NCI-H2081 treated with DMSO at 0.1 percent for 48 hours (cell line): ENCODE measurements at regions not wholly inside any gene's neighbourhood (a gene's known extent, or its start where the extent isn't known, plus 50 kb on each side); places are given as distances from the start of the nearest gene placed in this dataset.

Experiments
- DNase-seq: peaks from one replicate; lab custom pipeline; 2025; lab: John Stamatoyannopoulos, UW

- no peak for DNase-seq
These were observed 244.0 kb downstream of the SNAPC1 start for GRCh38 chr14:62006116-62006731.

DNA sequence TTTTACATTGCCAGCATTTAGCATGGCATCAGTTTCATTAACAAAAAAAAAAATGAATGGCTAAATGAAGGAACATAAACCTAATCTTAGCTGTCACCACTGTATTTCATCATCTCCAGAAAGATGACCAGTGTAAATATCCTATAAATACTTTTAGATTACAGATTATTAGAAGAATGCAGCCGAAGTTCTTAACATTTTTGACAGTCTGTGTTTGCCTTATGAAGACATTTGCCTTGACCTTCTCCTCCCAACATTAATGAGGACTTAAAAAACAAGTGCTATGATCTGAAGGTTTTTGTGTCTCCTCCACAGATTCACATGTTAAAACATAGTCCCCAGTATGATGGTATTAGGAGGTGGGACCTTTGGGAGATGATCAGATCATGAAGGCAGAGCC, 253.0 kb downstream of the SNAPC1 start:
- DNase-seq, result no peak

DNA sequence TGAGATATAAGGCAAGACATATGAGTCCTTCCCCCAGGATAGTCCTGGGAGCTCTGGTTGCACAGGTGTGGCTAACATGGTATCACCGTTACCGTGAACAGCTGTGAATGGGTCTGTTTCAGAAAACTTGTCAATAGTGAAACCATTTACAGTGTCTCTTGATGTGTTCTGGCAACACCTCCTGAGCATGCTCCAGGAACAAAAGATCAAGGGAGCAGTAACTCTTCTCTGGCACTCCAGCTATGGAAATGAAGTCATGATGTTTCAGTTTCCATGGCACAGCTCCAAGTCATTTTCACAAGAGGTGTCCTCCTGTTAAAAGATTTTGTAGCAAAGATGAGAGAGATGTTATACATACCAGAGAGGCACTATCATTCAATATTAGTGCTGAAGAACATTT, 253.7 kb downstream of the SNAPC1 start:
- DNase-seq, result no peak

GRCh38 chr14:62017651-62018230, 255.5 kb downstream of the SNAPC1 start:
- DNase-seq, result no peak

- DNase-seq, result no peak
These were observed 256.4 kb downstream of the SNAPC1 start for GRCh38 chr14:62018606-62019005.

- DNase-seq, result no peak
These were observed 265.7 kb downstream of the SNAPC1 start for GRCh38 chr14:62027958-62028357.

DNA sequence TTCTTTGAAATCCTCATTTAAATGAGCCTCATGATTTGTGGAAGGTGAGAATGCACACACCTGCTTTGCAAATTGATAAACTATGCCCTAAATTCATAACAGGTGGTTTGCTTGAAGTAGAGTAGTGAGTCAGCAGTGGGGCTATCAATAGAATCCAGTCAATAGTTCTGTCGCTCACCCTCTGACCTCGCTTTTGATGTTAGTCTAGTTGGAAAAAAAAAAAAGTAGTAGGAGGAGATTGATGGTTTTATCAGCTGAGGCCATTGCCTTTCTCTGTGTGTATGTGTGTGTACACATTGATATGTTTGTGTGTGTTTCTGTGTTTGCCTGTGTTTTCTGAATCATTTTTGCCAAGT, 267.3 kb downstream of the SNAPC1 start:
- no peak for DNase-seq

- no peak for DNase-seq
These were observed 268.2 kb downstream of the SNAPC1 start for GRCh38 chr14:62030387-62030786.

DNA sequence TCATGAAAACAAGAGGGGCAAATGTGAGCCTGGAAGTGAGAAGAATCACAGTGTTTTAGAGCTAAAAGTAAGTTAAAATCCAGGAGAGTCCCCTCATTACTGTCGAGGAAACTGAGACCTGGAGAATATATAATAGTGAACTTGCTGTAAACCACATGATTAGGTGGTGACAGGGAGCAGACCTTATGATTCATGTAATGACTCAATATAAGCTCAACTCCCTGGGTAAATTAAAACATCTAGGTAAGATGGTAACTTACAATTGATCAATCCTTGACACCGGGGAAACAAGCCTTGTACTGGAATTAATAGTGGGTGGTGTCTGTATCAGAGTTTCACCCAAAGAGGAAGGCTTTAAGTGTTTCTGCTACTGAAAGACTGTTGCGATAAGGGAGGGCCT, 269.3 kb downstream of the SNAPC1 start:
- DNase-seq, result no peak

- DNase-seq, result no peak
These were observed 291.0 kb downstream of the SNAPC1 start for GRCh38 chr14:62053188-62053587.

DNA sequence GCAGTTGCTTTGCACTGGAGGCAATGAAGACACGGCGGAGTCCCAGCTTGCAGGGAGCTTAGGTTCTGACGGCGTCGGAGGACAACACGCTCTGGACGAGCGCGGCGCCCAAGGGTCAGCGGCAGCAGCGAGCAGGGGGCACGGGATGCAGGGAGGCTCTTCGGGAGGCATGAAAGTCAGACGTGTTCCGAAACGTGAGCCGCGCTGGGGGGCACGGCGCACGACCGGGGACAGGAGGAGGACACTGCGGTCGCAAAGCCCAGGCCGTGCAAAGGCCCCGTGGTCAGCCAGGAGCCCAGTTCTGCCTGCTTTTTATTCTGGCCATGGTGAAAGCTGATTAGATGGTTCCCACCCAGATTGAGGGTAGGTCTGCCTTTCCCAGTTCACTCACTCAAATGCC, 294.6 kb downstream of the SNAPC1 start:
- DNase-seq, result no peak

DNA sequence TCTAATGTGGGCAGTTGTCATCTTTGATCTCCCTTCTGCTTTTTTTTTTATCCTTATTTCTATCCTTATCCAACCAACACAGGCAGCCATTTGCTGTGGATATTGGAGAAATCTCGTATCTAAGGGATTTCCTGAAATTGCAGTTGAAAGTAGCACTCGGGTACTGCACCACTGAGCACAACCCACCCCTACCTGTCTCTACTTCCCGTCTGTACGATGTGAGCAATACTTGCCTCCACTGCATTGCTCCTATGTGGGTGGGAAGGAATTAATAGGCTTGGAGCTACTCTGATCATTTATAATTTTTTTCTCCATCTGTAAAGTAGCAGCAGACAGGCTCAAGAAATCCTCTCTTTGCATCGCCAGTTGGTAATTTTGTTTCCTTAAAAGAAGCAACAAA, 300.4 kb downstream of the SNAPC1 start:
- no peak for DNase-seq

- DNase-seq, result no peak
These were observed 302.6 kb downstream of the SNAPC1 start for GRCh38 chr14:62064751-62065323.

- DNase-seq, result no peak
These were observed 304.1 kb downstream of the SNAPC1 start for GRCh38 chr14:62066304-62066703.

- DNase-seq, result no peak
These were observed 308.8 kb downstream of the SNAPC1 start for GRCh38 chr14:62071039-62071438.

DNA sequence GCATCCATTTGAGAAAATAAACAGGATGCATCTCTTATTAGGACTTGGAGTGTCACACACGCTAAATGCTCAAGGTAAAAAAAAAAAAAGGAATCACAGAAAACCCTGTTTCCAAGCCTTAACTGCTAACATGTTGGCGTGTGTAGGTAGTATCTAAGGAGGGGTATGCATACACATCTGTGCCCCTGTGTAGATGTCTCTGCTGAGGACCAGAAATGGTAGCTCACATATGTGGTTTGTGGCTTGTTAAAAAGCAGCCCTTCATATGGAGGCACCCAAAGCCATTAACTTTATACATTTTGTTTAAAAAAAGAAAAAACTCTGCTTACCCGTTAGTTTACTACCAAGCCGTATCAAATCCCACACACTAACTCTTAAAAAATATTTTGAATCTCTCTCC, 314.1 kb downstream of the SNAPC1 start:
- DNase-seq, result no peak

GRCh38 chr14:62076825-62077605, 314.8 kb downstream of the SNAPC1 start:
- no peak for DNase-seq

- no peak for DNase-seq
These were observed 315.5 kb downstream of the SNAPC1 start for GRCh38 chr14:62077676-62078261.

GRCh38 chr14:62079038-62079437, 316.8 kb downstream of the SNAPC1 start:
- no peak for DNase-seq

DNA sequence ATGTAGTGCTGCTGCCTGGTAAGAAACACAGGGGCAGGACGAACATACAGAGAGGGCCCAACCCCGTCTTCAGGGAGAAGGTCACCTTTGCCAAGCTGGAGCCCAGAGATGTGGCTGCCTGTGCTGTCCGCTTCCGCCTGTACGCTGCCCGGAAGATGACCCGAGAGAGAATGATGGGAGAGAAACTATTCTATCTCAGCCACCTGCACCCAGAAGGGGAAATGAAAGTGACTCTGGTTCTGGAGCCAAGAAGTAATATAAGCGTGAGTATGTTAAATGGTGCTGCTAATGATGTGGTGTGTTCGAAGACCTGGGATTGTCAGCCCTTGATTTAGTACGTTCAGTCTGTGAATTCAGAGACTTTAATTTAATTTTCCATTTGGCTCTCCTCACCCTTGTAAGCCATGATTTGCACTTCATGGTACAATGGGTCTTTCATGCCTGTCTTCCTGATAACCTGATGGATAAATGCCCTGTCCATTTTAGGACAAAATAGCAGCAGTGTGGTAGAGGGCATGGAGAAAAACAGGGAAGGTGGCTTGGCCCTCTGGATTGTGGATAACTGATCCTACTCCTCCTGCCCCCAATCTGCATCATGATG, 318.9 kb downstream of the SNAPC1 start:
- DNase-seq, result no peak

GRCh38 chr14:62081951-62082350, 319.7 kb downstream of the SNAPC1 start:
- no peak for DNase-seq

GRCh38 chr14:62082779-62083178, 320.6 kb downstream of the SNAPC1 start:
- DNase-seq, result no peak
